Upper lobe of left lung (tissue), 4 donors: ENCODE measurements at regions not wholly inside any gene's neighbourhood (a gene's known extent, or its start where the extent isn't known, plus 50 kb on each side); places are given as distances from the start of the nearest gene placed in this dataset.

Source experiments
- EP300 ChIP-seq, 4 donors: sonication (generic); formaldehyde crosslinking; IDR thresholded peaks; one replicate each; pipeline ENCODE4 v1.5.1; 2017; ENCODE audit warnings: antibody characterized with exemption in 4 of 4, control low read depth in 2 of 4
- POLR2A ChIP-seq, 4 donors: fragments of 450-650 bp; IDR thresholded peaks; one replicate each; pipeline ENCODE4 v1.5.1; 2016 to 2017; ENCODE audit warnings: antibody characterized with exemption in 4 of 4, mild to moderate bottlenecking in 2 of 4
- TF ChIP-seq, protein P1 (sequence below), 6 experiments: fragments of 450-650 bp in 4 of 6; fragments of 200-600 bp in 2 of 6; sonication (generic) in 2 of 6; IDR thresholded peaks; one replicate each; pipeline ENCODE4 v1.5.1; 2016 to 2019; ENCODE audit warnings: antibody characterized with exemption in 6 of 6

DNA sequence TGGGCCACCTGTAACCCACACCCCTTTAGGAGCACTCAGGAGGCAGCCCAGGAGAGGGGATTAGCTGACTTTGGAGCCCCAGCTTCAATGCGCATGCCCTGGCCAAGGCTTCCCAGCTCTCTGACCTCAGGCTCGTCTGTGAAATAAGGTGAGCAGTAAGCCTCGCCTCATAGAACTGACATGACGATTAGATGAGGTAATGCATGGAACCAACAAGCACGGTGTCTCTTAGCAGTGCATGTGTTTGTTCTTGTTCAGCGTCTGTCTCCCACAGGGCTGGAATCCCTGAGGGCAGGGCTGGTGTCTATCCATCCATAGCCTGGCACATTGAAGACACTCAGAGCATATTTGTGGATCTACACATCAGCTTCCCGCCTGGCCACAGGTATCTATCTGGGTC, 415.4 kb downstream of the MN1 start:
- TF ChIP-seq POLR2A (IDR thresholded peaks at IDR 0.05) (no peak), EP300 (IDR thresholded peaks at IDR 0.05) (no peak)
- TF ChIP-seq, protein P1, sequence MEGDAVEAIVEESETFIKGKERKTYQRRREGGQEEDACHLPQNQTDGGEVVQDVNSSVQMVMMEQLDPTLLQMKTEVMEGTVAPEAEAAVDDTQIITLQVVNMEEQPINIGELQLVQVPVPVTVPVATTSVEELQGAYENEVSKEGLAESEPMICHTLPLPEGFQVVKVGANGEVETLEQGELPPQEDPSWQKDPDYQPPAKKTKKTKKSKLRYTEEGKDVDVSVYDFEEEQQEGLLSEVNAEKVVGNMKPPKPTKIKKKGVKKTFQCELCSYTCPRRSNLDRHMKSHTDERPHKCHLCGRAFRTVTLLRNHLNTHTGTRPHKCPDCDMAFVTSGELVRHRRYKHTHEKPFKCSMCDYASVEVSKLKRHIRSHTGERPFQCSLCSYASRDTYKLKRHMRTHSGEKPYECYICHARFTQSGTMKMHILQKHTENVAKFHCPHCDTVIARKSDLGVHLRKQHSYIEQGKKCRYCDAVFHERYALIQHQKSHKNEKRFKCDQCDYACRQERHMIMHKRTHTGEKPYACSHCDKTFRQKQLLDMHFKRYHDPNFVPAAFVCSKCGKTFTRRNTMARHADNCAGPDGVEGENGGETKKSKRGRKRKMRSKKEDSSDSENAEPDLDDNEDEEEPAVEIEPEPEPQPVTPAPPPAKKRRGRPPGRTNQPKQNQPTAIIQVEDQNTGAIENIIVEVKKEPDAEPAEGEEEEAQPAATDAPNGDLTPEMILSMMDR (IDR thresholded peaks at IDR 0.05), result no peak
